ENCODE measurements at regions not wholly inside any gene's neighbourhood (a gene's known extent, or its start where the extent isn't known, plus 50 kb on each side); places are given as distances from the start of the nearest gene placed in this dataset.

DNA sequence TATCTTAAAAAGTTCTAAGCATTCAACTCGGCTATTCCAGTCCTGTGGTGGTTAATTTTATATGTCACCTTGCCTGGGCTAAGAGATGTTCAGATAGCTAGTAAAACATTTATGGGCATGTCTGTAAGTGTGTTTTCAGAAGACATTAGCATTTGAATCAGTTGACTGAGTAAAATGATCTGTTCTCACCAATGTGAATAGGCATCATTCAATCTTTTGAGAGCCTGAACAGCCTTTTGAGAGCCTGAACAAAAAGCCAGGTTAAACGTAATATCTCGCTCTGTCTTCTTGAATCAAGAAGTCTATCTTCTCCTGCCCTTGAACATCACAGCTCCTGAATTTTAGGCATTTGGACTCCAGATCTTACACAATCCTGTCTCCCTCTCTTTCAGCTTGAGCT lies 1266.1 kb downstream of the LRFN5 start:
- no peak for FAIRE-seq

DNA sequence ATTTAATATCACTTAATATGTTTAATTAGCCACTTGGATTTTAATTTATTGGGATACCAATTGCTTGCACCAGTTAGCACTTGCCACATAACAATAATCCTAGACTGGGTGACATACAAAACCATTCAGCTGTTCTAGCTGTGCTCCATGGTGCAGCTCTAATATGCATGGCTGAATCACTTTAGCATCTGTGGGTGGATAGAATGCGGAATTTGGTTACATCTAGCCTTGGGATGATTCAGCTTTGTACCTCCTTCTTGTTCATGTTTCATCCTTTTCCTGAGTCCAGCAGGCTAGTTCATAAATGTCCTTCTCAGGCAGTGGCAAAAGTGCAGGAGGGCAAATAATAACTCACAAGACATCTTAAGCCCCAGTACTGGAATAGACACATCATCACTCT lies 1263.0 kb downstream of the LRFN5 start:
- no peak for FAIRE-seq

GRCh38 chr14:42862114-42862513 lies 1255.4 kb downstream of the LRFN5 start:
- FAIRE-seq, result no peak

- FAIRE-seq, result no peak
Measured at GRCh38 chr14:42860371-42860770, 1253.7 kb downstream of the LRFN5 start.

- FAIRE-seq, result no peak
Measured at GRCh38 chr14:42856106-42856505, 1249.4 kb downstream of the LRFN5 start.

DNA sequence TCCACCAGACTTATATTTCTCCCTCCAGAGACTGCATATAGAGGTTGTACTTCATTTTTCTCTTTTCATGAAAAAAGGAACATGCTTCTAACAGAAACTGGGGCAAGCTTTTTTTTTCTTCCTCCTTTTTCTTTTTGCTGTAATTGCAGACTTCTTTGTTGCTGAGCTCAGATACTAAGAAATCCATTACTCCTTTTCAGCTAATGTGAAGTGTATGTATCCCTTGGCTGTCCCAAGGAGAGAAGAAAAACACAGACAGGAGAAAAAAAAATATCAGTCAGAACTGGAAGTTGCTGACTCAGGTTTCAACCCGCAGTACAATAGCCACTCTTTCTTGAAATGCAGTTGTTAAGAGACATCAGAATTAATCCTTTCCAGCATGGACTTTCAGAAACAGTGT lies 1248.4 kb downstream of the LRFN5 start:
- no peak for FAIRE-seq

DNA sequence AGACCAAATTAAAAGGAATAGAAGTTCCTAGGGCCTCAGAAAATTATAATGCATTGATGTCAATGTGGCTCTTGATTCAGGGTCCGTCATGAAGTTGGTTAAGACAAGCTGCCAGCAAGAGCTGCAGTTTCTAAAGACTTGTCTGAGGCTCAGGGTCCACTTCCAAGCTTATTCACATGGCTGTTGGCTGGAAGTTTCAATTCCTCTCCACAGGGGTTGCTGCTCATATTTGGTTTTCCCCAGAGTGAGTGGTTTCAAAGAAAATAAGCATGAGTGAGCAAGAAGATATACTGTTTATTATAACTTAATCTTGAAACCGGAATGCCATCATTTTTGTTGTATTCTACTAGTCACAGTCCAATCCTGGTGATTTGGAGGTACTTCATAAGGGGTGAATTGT lies 1247.4 kb downstream of the LRFN5 start:
- no peak for FAIRE-seq

- FAIRE-seq, result no peak
Measured at GRCh38 chr14:42848652-42849051, 1242.0 kb downstream of the LRFN5 start.

DNA sequence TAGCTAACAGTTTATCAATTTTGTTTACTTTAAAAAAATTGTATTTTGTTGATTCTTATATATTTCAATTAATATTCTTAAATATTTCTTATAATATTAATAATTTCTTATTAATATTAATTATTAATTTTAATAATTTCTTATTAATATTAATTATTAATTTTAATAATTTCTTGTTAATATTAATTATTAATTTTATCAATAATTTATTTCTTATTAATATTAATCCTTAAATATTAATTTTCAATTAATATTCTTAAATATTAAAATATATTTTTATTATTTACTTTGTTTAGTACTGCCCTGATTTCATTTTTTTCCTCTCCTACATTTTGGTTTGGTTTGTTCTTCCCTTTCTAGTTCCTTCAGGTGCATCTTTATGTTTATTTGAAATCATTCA lies 1208.1 kb downstream of the LRFN5 start:
- peak; percentile 82 for FAIRE-seq

DNA sequence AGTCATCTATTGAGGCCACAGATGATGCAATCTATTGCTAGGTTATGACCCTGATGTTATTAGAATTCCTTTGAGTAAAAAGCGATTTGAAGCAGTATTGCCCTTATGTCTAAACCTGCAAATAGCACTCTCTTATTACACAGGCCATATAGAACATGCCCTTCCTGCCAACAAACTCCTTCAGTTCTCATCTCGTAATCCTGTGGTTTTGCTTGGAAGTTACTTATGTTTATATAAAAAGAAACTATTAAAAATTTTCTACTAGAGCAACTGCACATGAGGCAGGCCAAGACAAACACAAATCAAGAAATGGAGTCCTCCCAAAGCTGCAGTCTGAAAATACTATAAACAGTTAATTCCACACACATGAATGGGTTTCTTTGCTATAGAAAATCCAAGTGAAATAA lies 1200.2 kb downstream of the LRFN5 start:
- no peak for FAIRE-seq

- FAIRE-seq, result no peak
Measured at GRCh38 chr14:42804141-42804540, 1197.5 kb downstream of the LRFN5 start.

DNA sequence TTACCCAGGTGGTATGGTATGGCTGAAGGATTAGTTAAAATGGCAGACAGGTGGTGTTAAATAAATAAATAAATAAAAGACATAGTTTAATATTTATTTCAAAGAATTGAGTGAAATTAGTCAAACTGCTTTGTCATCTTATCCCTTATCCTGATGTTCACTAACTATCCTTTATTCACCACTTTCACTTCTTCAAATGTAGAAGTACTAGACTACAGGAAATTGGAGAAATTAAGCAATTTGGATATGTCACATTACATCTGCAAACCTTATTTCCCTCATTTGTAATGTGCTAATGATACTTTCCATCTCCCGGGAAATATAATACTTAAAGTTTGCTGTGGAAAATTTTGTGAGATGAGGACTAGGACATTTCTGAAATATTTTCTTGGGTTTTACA lies 1195.7 kb downstream of the LRFN5 start:
- no peak for FAIRE-seq

DNA sequence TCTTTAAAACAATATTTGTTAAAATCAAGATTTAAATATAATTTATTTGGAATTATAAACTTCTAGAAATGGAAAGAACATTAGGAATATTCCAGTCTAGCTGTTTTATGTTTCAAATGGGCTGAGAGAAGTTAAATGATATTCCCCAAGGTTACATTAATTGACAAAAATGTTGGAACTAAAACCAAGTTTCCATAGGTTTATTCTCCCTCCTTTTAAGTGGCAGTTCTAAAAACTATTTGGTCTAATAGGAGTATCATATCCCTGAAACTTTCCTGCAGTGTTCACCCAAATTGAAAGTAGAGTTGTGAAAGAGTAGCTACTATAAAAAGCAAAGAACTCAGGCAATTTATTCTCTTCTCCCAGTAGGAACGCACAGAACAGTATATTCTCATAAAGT lies 1185.5 kb downstream of the LRFN5 start:
- no peak for FAIRE-seq

DNA sequence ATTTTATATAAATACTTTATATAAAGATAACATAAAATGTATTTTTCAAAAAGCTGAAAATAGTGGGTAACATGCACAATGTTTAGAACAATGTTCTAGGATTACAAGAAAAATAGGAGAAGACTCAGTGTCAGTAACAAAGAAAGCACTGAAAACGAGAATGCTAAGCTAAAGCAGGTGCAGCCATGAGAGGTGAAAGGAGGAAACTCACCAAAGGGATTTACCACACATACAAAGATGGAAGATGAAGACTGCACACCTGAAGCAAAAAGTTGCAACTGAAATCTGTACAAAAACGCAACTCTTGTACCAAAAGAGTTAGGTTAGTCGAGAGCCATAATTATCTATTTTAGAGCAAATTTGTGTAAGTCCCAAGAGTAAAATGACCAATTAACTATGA lies 1176.1 kb downstream of the LRFN5 start:
- no peak for FAIRE-seq

- FAIRE-seq, result no peak
Measured at GRCh38 chr14:42778984-42779383, 1172.3 kb downstream of the LRFN5 start.

DNA sequence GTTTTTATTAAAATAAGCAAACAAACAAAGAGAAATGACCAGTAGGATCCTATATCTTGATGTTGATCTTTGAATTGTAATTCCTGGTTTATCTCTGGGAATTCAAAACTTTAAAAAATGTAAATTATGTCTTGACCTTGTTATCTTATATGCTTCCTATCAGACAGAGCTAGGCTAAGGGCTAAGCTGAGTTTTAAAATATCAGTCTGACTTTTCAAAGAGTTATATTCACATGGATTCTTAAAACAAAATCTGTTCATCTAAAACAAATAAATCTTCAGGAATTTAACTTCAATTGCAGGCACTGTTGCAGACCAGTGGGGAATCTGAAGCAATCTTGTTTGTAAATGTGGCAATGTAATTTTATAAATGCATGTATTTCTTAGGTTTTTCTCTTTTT lies 1144.1 kb downstream of the LRFN5 start:
- FAIRE-seq, result no peak

DNA sequence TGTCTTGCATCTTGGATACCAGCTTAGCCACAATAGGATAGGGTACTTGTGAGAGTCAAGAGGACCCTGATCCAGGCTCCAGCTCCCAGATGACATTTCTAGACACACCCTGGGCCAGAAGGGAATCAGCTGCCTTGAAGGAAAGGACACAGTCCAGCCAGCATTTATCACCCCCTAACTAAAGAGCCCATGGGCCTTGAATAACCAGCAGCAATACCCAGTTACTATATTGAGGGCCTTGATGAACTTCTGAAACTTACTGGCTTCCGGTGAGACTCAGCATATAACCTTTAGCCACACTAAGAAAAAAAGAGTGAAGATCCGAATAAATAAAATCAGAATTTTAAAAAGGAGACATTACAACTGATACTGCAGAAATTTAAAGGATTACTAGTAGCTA lies 1135.4 kb downstream of the LRFN5 start:
- no peak for FAIRE-seq

GRCh38 chr14:42736408-42736807 lies 1129.7 kb downstream of the LRFN5 start:
- FAIRE-seq, result no peak

DNA sequence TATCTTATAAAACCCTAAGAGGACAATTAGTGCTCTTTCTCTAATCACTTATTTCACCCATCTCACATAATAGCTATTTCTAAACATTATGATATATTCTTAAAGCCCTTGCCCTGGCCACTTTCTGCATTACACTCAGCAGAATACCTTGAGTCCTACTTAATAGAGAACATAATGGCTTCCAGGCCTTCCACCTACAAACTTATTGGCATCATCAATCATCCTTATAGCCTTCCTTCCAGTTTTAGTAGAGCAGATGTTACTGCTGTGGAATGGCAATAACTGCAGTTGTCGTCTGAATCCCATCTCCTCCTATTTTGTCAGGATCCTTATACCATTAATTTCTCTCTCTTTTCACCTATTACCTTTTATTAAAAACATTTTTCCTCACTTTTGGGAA lies 1127.4 kb downstream of the LRFN5 start:
- FAIRE-seq, result no peak

GRCh38 chr14:42732005-42732404 lies 1125.3 kb downstream of the LRFN5 start:
- FAIRE-seq, result no peak

GRCh38 chr14:42731480-42731879 lies 1124.8 kb downstream of the LRFN5 start:
- FAIRE-seq, result no peak

- FAIRE-seq, result no peak
Measured at GRCh38 chr14:42729681-42730080, 1123.0 kb downstream of the LRFN5 start.

DNA sequence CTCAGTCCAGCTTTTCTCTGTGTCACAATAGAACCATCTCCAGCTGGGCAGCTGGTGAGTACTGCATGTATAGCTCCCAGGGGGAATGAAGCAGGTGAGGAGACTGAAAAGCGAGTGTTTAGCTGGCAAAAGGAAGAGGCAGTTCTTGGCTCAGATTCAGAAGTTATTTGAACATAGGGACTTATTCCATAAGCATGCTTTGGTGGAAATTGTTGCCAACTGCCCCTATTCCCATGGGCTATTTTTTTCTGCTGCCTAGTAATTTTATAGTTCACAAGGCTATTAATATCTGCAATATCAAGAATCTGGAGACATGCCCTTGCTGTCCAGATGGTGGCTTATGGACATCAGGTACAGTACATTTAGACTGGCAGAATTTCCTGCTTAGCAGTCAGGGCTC lies 1112.7 kb downstream of the LRFN5 start:
- FAIRE-seq, result no peak

DNA sequence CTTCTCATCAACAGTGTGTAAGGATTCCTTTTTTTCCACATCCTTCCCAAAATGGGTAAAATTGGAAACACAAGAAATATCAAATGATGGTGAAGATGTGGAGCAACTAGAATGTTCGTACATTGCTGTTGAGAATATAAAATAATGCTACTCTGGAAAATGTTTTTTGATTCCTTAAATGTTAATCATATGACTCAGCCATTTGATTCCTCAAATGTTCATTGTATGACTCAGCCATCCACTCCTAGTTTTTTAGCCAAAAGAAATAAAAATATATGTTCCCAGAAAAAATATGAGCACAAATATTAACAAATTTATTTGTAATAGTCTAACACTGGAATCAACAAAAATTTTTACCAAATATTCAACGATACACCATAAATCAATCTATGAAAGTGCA lies 1108.6 kb downstream of the LRFN5 start:
- no peak for FAIRE-seq

- no peak for FAIRE-seq
Measured at GRCh38 chr14:42710071-42710470, 1103.4 kb downstream of the LRFN5 start.

DNA sequence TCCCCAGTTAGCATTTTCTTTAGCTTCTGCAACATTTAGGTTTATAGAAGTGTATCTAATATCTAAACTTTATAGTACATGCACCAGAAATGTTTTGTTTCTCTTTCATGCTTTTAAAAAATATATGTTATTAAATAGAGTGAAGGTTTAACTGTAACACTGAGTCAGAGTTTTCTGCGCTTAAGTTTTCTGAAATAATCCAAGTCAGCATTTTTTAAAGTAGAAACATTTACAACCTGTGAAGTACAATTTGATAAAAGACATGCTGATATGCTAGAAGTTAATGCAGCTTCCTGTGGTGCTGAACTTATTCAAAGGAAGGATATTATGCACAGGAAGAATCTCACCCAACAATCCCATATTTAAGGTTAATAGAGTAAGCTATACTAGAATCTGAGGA lies 1096.8 kb downstream of the LRFN5 start:
- FAIRE-seq, result no peak

Data from islet of Langerhans (tissue), 1 donor.